Mesothelial cell of epicardium (in vitro differentiated cells): ENCODE measurements at regions not wholly inside any gene's neighbourhood (a gene's known extent, or its start where the extent isn't known, plus 50 kb on each side); places are given as distances from the start of the nearest gene placed in this dataset.

Experiments used
- DNase-seq, 2 experiments: peaks; one replicate each; pipeline ENCODE4 v3.0.0; 2021; ENCODE audit warnings: low spot score in 2 of 2; ENCODE audit not compliant: unreplicated experiment in 2 of 2
- H3K27ac Mint-ChIP-seq: 2 replicates; pipeline ENCODE4 v1.8.0; 2021; ENCODE audit warnings: mixed read lengths
- H3K27me3 Mint-ChIP-seq: 2 replicates; pipeline ENCODE4 v1.8.0; 2021; ENCODE audit warnings: low read depth, mixed read lengths
- H3K36me3 Mint-ChIP-seq: 2 replicates; pipeline ENCODE4 v1.8.0; 2021; ENCODE audit warnings: mixed read lengths
- H3K4me1 Mint-ChIP-seq: 2 replicates; pipeline ENCODE4 v1.8.0; 2021; ENCODE audit warnings: mixed read lengths
- H3K4me3 Mint-ChIP-seq: 2 replicates; pipeline ENCODE4 v1.8.0; 2021; ENCODE audit warnings: mild to moderate bottlenecking, moderate library complexity, mixed read lengths
- H3K9me3 Mint-ChIP-seq: 2 replicates; pipeline ENCODE4 v1.8.0; 2021; ENCODE audit warnings: mixed read lengths
- TF ChIP-seq, protein P1 (sequence below): fragments of 200-600 bp; sonication (generic); IDR thresholded peaks from one replicate; pipeline ENCODE4 v1.5.0; 2021; ENCODE audit warnings: antibody characterized with exemption; ENCODE audit not compliant: unreplicated experiment

DNA sequence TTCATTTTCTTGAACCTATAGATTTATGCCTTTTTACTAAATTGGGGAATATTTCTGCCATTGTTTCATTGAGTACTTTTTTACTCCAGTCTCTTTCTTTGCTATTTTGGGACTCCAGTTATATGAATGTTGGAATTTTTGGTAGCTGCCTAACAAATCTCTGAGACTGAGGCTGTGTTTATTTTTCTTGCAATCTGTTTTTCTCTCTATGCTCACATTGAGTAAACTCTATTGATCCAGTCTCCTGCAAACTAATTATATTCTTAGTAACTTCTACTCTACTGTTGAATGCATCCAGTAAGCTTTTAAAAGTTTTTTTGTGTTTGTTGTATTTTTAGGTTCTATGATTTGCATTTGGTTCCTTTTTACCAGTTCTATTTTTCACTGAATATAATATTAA lies 903.4 kb upstream of the GJE1 start:
- H3K4me1 Mint-ChIP-seq, result no peaks in the 10 kb centered on the region
- no peaks in the 10 kb centered on the region for H3K27me3 Mint-ChIP-seq
- no peaks in the 10 kb centered on the region for H3K36me3 Mint-ChIP-seq
- H3K4me3 Mint-ChIP-seq, result no peak overlapping the region
- H3K27ac Mint-ChIP-seq, result no peak overlapping the region
- TF ChIP-seq, protein P1, sequence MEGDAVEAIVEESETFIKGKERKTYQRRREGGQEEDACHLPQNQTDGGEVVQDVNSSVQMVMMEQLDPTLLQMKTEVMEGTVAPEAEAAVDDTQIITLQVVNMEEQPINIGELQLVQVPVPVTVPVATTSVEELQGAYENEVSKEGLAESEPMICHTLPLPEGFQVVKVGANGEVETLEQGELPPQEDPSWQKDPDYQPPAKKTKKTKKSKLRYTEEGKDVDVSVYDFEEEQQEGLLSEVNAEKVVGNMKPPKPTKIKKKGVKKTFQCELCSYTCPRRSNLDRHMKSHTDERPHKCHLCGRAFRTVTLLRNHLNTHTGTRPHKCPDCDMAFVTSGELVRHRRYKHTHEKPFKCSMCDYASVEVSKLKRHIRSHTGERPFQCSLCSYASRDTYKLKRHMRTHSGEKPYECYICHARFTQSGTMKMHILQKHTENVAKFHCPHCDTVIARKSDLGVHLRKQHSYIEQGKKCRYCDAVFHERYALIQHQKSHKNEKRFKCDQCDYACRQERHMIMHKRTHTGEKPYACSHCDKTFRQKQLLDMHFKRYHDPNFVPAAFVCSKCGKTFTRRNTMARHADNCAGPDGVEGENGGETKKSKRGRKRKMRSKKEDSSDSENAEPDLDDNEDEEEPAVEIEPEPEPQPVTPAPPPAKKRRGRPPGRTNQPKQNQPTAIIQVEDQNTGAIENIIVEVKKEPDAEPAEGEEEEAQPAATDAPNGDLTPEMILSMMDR, result no peak
- H3K9me3 Mint-ChIP-seq, result peaks cover 25% of the 10 kb centered on the region
- no peak for DNase-seq

DNA sequence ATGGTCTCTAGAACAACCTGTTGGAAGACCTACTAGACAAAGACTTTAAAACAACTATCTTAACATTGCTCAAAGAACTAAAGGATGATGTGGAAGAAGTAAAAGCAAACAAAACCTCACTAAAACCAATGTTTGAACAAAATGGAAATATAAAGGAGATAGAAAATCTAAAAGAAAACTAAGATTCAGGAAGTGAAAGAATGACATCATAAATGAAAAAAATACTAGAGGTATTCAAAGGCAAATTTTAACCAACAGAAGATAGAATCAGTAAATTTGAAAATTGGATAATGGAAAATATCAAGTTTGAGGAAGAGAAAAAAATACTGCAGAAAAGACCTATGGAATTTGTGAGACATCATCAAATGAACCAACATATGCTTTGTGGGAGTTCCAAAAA lies 914.1 kb upstream of the GJE1 start:
- no peaks in the 10 kb centered on the region for H3K4me1 Mint-ChIP-seq
- TF ChIP-seq, protein P1, result no peak
- DNase-seq, result no peak
- peaks cover 66% of the 10 kb centered on the region for H3K9me3 Mint-ChIP-seq
- H3K4me3 Mint-ChIP-seq, result no peak overlapping the region
- H3K27ac Mint-ChIP-seq, result no peak overlapping the region
- no peaks in the 10 kb centered on the region for H3K27me3 Mint-ChIP-seq
- H3K36me3 Mint-ChIP-seq, result peaks cover 16% of the 10 kb centered on the region

DNA sequence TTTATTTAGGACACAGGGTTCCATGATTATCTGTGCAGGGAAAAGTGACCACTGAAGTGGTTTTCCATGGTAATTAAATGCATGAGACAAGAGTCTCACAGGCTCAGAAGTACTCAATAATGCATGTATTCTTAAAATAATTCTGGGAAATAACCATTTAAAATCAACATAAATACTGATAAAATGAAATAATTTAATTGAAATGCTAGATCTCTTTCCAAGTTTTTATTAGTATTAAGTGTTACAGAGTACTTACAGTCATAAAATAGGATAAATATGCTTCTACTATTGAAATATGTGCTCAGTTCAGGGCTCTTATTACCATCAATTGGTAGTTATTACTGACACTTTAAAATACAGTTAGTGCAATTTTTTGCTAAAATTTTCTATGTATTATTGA lies 916.0 kb upstream of the GJE1 start:
- H3K4me3 Mint-ChIP-seq, result no peak overlapping the region
- no peaks in the 10 kb centered on the region for H3K27me3 Mint-ChIP-seq
- H3K9me3 Mint-ChIP-seq, result peaks cover 52% of the 10 kb centered on the region
- H3K36me3 Mint-ChIP-seq, result peaks cover 16% of the 10 kb centered on the region
- no peak overlapping the region for H3K27ac Mint-ChIP-seq
- no peaks in the 10 kb centered on the region for H3K4me1 Mint-ChIP-seq
- DNase-seq, result no peak
- TF ChIP-seq, protein P1, result no peak

DNA sequence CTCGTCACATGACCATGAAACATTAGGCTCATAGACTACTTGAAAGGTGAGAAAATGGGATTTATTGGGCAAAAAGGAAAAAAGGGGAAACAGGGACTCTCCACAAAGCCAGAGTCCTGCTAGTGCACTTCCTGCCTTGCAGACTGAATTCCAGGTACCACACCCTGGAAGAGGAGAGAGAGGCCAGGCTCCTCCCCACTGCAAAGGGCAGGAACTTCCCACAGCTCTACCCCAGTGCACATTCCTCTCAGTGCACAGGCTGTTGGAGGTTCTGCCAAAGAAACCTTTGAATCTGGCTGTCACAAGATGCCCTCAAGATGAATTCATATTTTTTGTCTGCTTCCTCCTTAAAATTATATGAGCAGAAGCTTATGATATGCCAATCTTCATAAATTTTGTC lies 920.4 kb upstream of the GJE1 start:
- Mint-ChIP-seq H3K36me3 (peaks cover 5% of the 10 kb centered on the region), H3K4me1 (no peaks in the 10 kb centered on the region), H3K27me3 (no peaks in the 10 kb centered on the region), H3K9me3 (peaks cover 18% of the 10 kb centered on the region), H3K27ac (no peak overlapping the region), H3K4me3 (no peak overlapping the region)
- TF ChIP-seq, protein P1, result no peak
- no peak for DNase-seq

DNA sequence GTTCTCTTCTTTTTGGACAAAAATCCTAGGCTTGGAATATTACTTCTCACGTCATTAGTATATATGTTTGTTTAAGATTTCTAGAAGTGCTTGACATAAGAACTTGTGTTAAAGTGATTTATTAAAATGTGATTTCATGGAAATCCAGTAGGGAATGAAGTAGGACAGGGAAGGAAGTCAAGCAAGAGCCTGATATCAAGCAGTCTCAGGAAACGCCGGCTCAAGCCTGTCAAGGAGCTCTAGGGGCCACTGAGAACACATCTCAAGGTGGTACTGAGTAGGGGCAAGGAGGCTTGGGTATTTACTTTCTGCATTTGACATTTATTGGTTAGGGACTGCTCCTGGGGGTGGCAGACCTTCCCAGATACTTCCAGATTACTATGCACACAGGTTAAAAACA lies 920.9 kb upstream of the GJE1 start:
- Mint-ChIP-seq H3K36me3 (peaks cover under 1% of the 10 kb centered on the region), H3K4me3 (no peak overlapping the region), H3K4me1 (no peaks in the 10 kb centered on the region), H3K27me3 (no peaks in the 10 kb centered on the region), H3K27ac (no peak overlapping the region), H3K9me3 (peaks cover 16% of the 10 kb centered on the region)
- no peak for DNase-seq
- TF ChIP-seq, protein P1, result no peak

DNA sequence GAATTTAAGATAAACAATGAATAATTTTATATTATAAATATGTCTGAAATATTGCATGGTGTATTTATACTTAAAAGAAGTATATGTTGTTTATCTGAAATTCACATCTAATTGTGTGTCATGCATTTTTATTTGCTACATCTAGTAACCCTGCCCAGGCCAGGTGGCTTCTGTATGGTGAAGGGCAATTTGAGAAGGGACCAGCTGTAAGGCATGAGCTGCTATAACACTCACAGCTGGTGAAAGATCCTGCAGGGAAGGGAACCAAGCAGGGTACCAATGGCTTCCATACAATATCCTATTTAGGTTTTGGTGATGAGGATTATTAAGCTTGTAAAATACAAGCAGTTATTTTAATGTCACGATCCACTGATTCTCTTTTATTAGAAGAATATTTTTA lies 921.8 kb upstream of the GJE1 start:
- TF ChIP-seq, protein P1, result no peak
- Mint-ChIP-seq H3K27me3 (no peaks in the 10 kb centered on the region), H3K36me3 (no peaks in the 10 kb centered on the region), H3K4me1 (no peaks in the 10 kb centered on the region), H3K4me3 (no peak overlapping the region), H3K9me3 (peaks cover 12% of the 10 kb centered on the region), H3K27ac (no peak overlapping the region)
- no peak for DNase-seq
